OCI-LY1 (cell line): ENCODE measurements at regions not wholly inside any gene's neighbourhood (a gene's known extent, or its start where the extent isn't known, plus 50 kb on each side); places are given as distances from the start of the nearest gene placed in this dataset.

Experiments
- EZH2 ChIP-seq: fragments of 200-600 bp; sonication (generic), shearing (Covaris generic); IDR thresholded peaks from 2 replicates; pipeline ENCODE4 v1.8.0; 2017; ENCODE audit warnings: borderline replicate concordance, mixed run types, mild to moderate bottlenecking, antibody characterized with exemption, low read length, moderate library complexity, mixed read lengths
- TF ChIP-seq, protein P1 (sequence below): fragments of 200-600 bp; sonication (generic), shearing (Covaris generic); IDR thresholded peaks from 2 replicates; pipeline ENCODE4 v1.5.1; 2017; ENCODE audit warnings: mild to moderate bottlenecking, antibody characterized with exemption, low read length, moderate library complexity, mixed read lengths

DNA sequence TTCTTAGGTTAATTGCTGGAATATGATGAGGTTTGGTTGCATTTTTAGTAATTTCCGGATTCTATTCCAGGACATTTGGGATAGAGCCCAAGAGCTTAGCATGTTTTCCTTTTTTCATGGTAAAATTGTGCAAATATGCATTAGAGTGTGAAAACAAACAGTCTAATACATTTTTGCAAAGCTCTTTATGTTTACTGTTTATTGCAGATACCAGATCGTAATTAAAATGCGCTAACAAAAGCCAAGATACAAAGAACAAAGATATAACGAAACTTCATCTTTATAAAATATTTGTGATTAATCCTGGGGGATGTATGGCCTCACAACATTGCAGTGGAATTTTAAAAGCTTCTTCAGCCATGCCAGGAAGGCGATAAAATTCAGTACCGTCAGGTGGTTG is 94.5 kb upstream of the TBC1D5 start:
- TF ChIP-seq EZH2: no peak
- TF ChIP-seq, protein P1, sequence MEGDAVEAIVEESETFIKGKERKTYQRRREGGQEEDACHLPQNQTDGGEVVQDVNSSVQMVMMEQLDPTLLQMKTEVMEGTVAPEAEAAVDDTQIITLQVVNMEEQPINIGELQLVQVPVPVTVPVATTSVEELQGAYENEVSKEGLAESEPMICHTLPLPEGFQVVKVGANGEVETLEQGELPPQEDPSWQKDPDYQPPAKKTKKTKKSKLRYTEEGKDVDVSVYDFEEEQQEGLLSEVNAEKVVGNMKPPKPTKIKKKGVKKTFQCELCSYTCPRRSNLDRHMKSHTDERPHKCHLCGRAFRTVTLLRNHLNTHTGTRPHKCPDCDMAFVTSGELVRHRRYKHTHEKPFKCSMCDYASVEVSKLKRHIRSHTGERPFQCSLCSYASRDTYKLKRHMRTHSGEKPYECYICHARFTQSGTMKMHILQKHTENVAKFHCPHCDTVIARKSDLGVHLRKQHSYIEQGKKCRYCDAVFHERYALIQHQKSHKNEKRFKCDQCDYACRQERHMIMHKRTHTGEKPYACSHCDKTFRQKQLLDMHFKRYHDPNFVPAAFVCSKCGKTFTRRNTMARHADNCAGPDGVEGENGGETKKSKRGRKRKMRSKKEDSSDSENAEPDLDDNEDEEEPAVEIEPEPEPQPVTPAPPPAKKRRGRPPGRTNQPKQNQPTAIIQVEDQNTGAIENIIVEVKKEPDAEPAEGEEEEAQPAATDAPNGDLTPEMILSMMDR: no peak
